Esophagus mucosa (tissue), 1 donor: ENCODE measurements at regions not wholly inside any gene's neighbourhood (a gene's known extent, or its start where the extent isn't known, plus 50 kb on each side); places are given as distances from the start of the nearest gene placed in this dataset.

Experiments
- ATAC-seq: fragments of 200-7000 bp; cut with Tn5 transposase; one replicate; pipeline ENCODE4 v1.9.1; 2020
- donor health status: DM: yes; HTN: yes; CAD: no.

- ATAC-seq = no peak
Observed at GRCh38 chr16:79439901-79440300, 160.6 kb downstream of the MAF start.

DNA sequence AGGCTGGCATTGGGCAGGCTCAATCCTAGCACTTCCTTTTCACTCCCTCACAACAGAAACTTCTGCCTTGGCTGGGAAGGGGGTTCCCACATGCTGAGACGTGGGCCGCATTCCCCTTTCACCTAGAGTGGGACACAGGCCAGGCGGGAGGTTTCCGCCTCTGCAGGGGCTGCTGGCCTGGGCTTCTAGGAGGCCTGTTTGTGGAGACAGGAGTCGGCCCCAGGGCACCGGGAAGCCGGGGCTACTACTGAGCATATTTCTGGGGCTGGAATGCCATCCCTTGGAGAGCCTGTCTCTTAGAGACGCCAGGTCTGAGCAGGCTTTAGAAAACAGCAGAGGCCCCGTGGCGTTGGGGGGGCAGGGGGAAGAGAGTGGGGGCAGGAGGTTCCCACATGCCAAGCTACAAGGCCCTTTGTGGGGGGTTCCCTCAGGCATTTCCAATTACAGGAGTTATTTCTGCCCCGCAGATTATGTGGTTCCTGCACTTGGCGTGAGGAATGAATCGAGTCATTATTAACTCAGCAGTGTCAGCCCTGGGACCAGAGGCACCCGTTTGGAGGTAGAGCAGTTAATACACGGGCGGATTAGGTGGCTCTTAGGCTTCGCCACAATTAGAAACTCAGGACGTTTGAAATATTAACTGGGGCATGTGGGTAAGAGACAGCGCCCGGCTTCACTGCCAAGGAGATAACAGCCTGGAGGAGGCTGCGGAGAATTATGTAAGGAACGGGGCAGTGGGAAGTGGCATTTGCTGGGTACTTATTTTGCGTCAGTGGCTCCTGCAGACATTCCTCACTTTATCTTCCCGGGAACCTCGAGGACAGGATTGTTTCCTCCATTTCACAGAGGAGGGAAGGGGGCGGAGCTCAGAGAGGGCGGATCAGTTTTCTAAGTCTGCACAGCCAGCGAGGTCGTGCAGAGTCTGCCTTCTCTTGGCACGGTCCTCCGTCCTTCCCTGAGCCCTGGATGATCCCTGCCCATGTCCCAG is 162.5 kb downstream of the MAF start:
- ATAC-seq = peak; percentile 62

DNA sequence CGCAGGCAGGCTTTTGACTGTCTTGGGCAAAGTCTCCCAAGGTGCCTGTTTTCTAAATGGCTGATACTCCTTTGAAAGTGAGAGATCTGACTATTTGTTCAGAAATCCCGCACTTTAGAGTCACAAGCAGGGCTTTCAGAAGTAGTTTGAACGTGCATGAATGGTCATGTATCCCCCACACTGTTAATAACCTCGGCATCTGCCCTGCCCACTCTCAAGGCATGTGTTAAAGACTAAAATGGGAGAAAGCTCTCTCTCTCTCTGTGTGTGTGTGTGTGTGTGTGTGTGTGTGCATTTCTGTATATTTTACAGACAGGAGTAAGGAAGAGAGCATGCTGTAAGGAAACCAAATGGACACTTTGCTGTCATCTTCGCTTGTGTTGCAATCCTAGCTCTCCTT is 163.7 kb downstream of the MAF start:
- no peak for ATAC-seq

GRCh38 chr16:79434771-79435170 is 165.8 kb downstream of the MAF start:
- ATAC-seq = no peak

DNA sequence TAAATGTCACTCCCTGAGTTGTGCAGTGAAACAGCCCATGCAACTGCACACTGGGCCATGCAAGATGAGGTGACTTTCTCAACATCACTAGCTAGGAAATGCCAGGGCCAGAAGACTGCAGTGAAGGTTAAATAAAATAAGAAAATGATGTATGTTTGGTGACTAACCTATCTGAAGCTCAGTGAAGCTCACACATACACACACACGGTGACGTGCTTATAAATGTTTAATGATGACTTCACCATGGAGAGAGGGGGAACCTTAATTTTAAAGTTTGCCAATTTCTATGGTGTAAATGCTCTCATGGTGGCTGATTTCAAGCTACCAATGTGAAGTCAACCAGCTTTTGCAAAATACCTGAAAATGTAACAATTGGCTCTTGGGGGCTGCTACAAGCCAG is 166.4 kb downstream of the MAF start:
- ATAC-seq = no peak

GRCh38 chr16:79431923-79432322 is 168.6 kb downstream of the MAF start:
- no peak for ATAC-seq

GRCh38 chr16:79430191-79430678 is 170.3 kb downstream of the MAF start:
- no peak for ATAC-seq

DNA sequence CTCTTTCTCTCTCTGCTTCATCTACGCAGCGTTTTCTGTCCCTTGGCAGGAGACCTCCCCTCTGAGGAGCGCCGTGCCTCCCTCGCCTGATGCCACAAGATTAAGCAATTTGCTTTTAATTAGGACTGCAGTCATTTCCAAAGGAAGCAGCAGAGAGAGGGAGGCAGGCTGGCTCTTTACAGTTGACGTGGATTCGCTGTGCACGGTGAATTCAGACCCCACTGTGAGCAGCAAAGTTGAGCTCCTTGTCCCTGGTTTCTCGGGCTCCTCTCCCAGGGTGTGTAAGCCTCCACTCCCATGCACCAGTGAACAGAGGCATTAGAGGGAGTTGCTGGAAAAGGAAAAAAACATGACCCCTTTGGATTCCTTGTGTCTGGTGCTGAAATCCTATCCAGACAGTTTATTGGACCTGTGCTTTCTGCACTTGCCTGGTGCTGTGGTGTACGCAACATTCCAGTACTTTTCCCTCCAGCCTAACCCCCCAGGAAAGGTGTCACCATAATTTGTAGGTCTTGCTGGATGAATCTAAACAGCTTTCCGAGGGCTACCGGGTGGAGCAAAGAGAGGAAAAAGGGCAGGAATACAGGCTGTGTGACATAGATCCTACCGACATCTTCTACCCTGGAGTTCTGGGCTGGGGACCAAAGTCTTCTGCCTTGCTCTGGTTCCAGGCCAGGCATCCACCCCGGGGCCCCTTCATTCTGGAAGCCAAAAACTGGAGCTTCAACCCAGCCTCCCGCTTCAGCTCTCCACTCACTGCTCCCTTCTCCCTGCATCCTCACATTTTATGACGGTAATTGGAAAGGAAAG is 171.0 kb downstream of the MAF start:
- no peak for ATAC-seq

DNA sequence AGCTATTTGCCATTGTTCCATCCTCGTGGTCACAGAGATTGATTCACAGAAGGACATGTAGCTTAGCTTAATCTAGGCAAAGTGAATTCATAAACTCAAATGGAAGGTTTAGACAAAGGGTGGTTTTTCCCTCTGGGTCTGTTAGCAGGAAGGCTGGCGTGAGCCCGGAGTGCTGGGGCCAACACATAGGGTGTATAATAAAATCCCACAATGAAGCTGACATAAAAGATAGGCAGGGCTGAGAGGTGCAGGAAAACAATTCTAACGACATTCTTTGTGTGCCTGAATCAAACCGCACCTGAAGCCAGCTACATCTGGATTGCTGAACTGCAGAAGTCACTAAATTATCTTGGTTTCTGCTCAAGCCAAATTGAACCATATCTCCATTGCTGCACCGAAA is 173.9 kb downstream of the MAF start:
- no peak for ATAC-seq

- no peak for ATAC-seq
Observed at GRCh38 chr16:79422064-79422463, 178.5 kb downstream of the MAF start.

GRCh38 chr16:79421126-79421525 is 179.4 kb downstream of the MAF start:
- no peak for ATAC-seq

DNA sequence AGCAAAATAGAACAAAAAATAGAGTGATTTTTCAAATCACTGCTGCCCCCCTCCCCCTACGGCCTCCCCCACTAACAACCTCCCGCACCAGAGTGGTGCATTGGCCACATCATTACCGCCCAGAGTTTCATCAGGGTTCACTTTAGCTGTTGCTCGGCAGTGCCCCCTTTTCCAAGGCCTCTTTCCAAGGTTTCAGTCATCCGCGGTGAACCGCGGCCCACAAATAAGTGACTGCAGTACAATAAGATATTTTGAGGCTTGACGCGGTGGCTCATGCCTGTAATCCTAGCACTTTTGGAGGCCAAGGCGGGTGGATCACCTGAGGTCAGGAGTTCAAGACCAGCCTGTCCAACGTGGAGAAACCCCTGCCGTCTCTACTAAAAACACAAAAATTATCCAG is 180.0 kb downstream of the MAF start:
- no peak for ATAC-seq

- ATAC-seq = no peak
Observed at GRCh38 chr16:79419148-79419547, 181.4 kb downstream of the MAF start.

DNA sequence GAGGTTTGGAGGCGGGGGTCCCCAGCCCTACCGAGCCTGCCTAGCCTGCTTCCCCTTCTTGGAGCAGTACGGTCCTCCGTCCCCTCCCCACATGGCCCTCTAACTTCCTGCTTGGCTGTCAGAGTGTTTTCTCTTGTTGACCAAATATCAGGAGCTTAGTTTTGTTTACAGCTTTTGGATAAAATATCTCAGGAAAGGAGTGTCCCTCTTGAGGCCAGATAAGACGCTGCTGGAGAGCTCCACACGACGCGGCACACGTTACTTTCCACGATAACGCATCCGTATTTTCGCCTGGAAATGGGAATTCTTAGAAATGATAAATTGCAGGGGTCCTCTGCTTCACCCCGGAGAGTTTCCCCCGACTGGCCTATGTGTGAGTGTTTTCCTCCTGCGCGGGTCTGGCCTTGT is 182.9 kb downstream of the MAF start:
- no peak for ATAC-seq

DNA sequence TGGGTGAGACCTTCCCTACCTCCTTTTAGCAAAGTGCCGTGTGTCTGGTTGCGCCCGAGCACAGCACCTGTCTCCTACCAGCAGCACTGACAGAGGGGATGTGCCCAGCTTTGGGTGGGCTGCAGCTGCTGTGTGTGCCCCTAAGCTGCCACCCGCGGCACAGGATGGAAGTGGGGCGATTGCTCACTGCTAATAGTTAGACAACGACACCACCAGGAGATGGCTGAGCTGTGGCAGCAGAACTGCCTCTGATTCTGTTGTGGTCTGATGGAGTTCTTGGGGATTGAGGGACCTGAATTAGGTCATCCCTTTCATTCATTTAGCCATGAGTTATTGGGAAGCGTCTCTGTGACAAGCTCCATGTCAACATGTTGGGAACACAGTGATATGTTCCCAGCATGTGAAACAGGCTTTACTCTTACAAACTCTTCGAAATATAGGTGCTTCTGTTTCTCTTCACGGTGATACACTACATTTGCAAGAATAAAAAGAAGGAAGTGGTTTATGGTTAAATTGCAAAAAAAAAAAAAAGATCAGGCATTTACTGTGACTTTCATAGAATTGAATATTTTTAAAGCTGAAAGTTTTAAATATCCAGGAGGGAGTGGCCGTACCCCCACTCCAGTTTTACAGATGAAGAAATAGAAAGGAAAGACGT is 184.4 kb downstream of the MAF start:
- no peak for ATAC-seq

- ATAC-seq = peak; percentile 59
Observed at GRCh38 chr16:79412783-79413225, 187.7 kb downstream of the MAF start.

DNA sequence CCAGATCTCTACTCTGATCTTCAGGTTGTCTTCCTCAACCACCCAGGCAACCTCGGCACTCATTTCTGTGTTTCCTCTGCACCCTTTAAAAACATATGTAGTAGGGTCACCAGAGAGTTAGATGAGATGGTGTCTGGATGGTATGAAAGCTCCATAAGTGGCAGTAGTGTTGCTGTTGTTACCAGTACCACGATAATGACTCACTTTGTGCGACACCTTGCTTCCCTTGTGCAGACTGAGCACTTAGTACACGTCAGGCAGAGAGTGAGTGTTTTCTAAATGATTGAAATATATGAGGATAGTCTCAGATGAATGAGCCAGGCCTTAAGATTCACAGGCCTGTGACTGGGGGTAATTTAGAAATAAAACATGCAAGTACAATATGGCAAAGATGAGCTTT is 188.7 kb downstream of the MAF start:
- ATAC-seq = no peak

DNA sequence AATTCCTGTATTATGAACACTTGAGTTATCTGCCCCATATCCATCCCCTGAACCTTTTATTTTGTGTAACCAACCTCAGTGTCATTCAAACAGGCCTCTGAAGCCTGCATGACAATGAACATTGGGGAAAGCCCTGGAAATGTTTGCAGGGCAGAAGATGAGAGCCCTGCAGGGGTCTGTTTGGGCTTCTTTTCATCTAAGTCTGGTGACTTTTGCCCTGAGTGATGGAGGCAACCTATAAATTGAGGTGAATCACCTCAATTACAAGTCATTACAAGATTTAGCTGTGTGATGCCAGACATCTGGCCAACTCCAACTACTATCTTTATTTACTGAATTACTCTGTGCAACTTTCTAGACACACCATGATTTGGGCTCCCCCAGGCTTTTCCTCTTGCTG is 189.2 kb downstream of the MAF start:
- peak; percentile 30 for ATAC-seq

GRCh38 chr16:79409978-79410377 is 190.6 kb downstream of the MAF start:
- ATAC-seq = no peak

DNA sequence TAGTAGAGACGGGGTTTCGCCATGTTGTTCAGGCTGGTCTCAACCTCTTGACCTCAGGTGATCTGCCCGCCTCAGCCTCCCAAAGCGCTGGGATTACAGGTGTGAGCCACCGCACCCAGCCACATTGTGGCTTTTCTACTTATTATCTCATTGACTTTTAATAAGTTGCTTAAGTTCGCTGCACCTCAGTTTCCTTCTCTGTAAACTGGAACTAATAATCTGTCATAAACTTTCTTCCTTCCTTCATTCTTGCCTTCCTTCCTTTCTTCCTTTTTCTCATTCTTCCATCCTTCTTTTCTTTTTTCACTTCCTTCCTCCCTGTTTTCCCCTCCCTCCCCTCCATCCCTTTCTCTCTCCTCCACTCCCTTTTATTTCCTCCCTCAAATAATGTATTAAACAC is 192.2 kb downstream of the MAF start:
- ATAC-seq = no peak

DNA sequence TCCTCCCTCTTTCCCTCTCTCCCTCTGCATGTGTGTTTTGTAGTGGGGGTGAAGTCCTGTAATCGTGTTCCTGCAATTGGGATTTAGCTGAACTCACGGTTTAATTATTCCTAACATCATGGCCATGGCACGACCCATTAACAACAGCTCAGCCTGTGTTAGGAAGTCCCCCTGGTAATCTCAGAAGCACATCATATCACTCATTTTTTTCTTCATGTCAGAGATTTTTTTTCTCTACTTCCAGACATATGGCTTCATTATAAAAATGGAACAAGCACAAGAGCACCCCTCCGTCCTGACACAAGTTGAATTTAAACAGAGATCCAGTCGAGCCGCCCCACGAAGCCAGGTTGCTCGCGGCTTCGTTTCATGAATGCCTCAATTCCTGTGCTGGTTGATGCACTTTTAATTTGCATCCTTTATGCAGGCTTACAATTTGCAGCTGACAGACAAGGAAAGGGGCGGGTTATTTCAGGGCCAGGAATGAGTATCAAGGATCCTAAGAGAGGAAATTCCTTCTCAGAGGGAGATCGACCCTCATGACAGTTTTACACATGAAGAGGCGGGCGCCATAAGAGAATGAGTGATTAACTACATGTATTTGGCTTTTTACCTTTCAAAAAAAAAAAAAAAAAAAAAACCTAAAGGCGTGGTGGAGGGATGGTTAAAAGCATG is 192.9 kb downstream of the MAF start:
- ATAC-seq = no peak

DNA sequence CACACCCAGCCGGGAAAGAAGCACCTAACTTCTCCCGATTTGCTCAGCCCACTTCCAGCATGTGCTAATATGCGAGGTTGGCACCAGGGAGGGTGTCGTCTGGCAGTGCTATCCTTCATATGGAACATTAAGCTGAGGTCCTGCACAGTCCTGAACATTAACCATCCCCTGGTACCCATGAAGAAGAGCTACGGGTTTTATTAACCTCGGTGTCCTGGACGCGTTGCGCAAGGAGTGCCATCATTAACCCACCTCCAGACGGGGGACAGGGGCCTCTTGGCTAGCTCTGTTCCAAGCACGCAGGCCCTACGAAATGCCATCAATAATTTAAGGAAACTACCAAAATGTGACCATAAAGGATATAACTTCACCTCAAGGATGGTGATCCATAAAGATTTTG is 193.5 kb downstream of the MAF start:
- no peak for ATAC-seq
